ENCODE measurements at regions not wholly inside any gene's neighbourhood (a gene's known extent, or its start where the extent isn't known, plus 50 kb on each side); places are given as distances from the start of the nearest gene placed in this dataset.

GRCh38 chr2:45114221-45114955, 105.1 kb upstream of the SIX2 start:
- Histone ChIP-seq H3K4me3 (no peak overlapping the region), H3K4me1 (peaks cover 7% of the 10 kb centered on the region), H3K4me2 (no peak overlapping the region), H3K9me3 (no peaks in the 10 kb centered on the region), H3K27ac (no peak overlapping the region)
- FAIRE-seq (no peak), ATAC-seq (no peak), DNase-seq (ENCODE audit: low read depth in 1 of 2, low spot score in 1 of 2) (no peak)
- POLR2A ChIA-PET: no interaction called here
- CTCF ChIA-PET: interaction anchor here (0.9 to 1.5 kb wide), 3 partner anchors 9 to 380 kb away, joined by 3 read pairs; no protein-coding TSS in a partner anchor
- WGBS (ENCODE audit: missing lambda C conversion rate): 72% methylated on average over 14 of the region's 14 CpGs
- TF ChIP-seq NFE2L2 (conservative IDR thresholded peaks at IDR 0.05; ENCODE audit: low read length) (no peak), RNF2 (IDR thresholded peaks at IDR 0.05; ENCODE audit: borderline replicate concordance, low read depth) (no peak), SREBF2 (IDR thresholded peaks at IDR 0.05) (no peak), HOXB5 (CRISPR knock-in tag; IDR thresholded peaks at IDR 0.05) (no peak), RCOR1 (IDR thresholded peaks at IDR 0.05; ENCODE audit: low read depth, low read length) (no peak), PHF8 (IDR thresholded peaks at IDR 0.05; ENCODE audit: borderline replicate concordance, low read depth) (no peak), FOXS1 (CRISPR knock-in tag; IDR thresholded peaks at IDR 0.05) (no peak), CBX8 (IDR thresholded peaks at IDR 0.05) (no peak), POLR2A (IDR thresholded peaks at IDR 0.05; ENCODE audit: low read length) (no peak), TP53 (CRISPR knock-in tag; IDR thresholded peaks at IDR 0.05) (no peak), FOSL2 (IDR thresholded peaks at IDR 0.05) (no peak), FOSL2 (CRISPR knock-in tag; IDR thresholded peaks at IDR 0.05) (no peak), HES2 (IDR thresholded peaks at IDR 0.05) (no peak), ZC3H11A (IDR thresholded peaks at IDR 0.05) (no peak), CEBPB (IDR thresholded peaks at IDR 0.05) (no peak), RARB (CRISPR knock-in tag; IDR thresholded peaks at IDR 0.05) (no peak)

GRCh38 chr2:45112750-45113149, 103.5 kb upstream of the SIX2 start:
- TF ChIP-seq JUN (IDR thresholded peaks at IDR 0.05) (no peak), MAZ (IDR thresholded peaks at IDR 0.05; ENCODE audit: borderline replicate concordance, low read depth, low read length) (no peak), MAX (IDR thresholded peaks at IDR 0.05) (no peak), PHF8 (IDR thresholded peaks at IDR 0.05; ENCODE audit: borderline replicate concordance, low read depth) (no peak), MAFK (IDR thresholded peaks at IDR 0.05; ENCODE audit: partially characterized antibody) (no peak), RARB (CRISPR knock-in tag; IDR thresholded peaks at IDR 0.05) (no peak), CEBPB (IDR thresholded peaks at IDR 0.05) (no peak), HOXB5 (CRISPR knock-in tag; IDR thresholded peaks at IDR 0.05) (no peak), TFCP2L1 (CRISPR knock-in tag; IDR thresholded peaks at IDR 0.05) (no peak), HOXB13 (CRISPR knock-in tag; IDR thresholded peaks at IDR 0.05; ENCODE audit: low read depth) (no peak), RFX5 (IDR thresholded peaks at IDR 0.05) (no peak), E2F6 (IDR thresholded peaks at IDR 0.05; ENCODE audit: borderline replicate concordance, low read depth) (no peak), NR3C1 (IDR thresholded peaks at IDR 0.05) (no peak), RCOR1 (IDR thresholded peaks at IDR 0.05; ENCODE audit: low read depth, low read length) (no peak), BHLHE40 (IDR thresholded peaks at IDR 0.05; ENCODE audit: low read depth, low read length) (no peak), HES2 (IDR thresholded peaks at IDR 0.05) (no peak), POLR2AphosphoS2 (conservative IDR thresholded peaks at IDR 0.05; ENCODE audit: low read length) (no peak), MYC (IDR thresholded peaks at IDR 0.05; ENCODE audit: borderline replicate concordance, low read length) (no peak)
- Histone ChIP-seq H3K4me3 (no peak overlapping the region), H3K27ac (no peak overlapping the region), H3K4me2 (no peak overlapping the region), H3K9me3 (no peaks in the 10 kb centered on the region), H3K4me1 (no peaks in the 10 kb centered on the region)
- no peak for ATAC-seq
- FAIRE-seq: no peak
- ChIA-PET POLR2A (no interaction called here), CTCF (no interaction called here)
- WGBS (ENCODE audit: missing lambda C conversion rate): 78% methylated on average over 4 of the region's 4 CpGs
- DNase-seq (ENCODE audit: low read depth in 1 of 2, low spot score in 1 of 2): no peak

Data from A549 (cell line).